Hypothalamus (tissue), 51 donors: ENCODE measurements at regions not wholly inside any gene's neighbourhood (a gene's known extent, or its start where the extent isn't known, plus 50 kb on each side); places are given as distances from the start of the nearest gene placed in this dataset.
"Not testable (repeated sequence)": the region's sequence is repeated elsewhere in the genome, so short reads cannot be mapped to it uniquely, and the experiment has no call there.

Experiments
- DNase-seq, 51 donors: peaks; one replicate each; lab custom pipeline; 2025; lab: John Stamatoyannopoulos, UW

DNA sequence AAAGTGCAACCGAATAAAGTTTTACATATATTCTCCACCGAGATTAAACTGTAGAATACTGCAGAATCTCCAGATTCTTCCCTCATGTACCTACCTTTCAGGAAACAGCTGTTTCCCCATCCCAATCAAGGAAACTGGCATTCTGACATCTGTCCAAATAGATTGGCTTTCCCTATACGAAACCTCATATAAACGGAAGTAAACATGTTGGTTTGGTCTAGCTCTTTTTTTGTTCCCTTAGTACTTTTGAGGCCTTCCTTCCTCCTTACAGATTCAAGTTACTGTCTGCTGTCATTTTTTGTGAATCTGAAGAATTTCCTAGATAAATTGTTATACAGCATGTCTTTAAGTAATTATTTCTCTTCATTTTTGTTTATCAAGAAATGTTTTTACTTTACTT, 554.6 kb downstream of the RPIA start:
- DNase-seq = not testable (repeated sequence)

- DNase-seq = not testable (repeated sequence)
Observed at GRCh38 chr2:89246620-89247019, 555.1 kb downstream of the RPIA start.

DNA sequence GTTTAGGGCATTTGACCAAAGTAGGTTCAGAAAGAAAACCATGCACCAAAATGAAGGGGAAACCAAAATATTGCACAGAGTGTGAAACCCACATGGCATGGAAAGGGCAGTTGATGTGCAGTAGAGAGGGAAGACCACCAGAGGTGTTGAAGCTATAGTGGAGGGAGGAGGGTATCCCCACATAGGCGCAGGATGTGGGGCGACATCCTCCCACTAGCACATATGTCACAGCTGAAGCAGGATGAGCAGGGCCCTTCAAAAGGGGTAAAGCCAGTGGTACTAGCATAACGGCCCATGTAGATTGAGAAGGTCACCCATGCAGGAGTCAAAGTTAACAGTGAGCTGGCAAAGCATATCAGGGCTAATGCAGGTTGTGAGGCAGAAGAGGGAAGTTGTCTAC, 563.5 kb downstream of the RPIA start:
- not testable (repeated sequence) for DNase-seq

DNA sequence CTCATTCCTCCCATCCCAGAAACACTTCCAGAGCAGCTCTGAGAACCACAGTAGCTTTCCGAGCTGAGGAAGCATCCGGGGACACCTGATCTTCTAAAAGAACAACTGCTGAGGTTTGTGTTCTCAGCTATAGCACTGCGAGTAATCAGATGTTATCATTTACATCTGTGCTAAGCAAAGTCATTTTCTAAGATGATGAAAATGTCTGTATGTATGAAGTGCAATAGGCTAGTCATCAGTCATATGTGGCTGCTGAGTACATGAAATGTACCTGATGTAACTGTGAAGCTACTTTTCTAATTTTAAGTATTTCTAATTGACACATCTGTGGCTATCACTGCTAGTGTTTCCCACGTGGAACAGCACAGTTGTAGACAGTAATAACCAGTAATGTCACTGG, 582.0 kb downstream of the RPIA start:
- not testable (repeated sequence) for DNase-seq

DNA sequence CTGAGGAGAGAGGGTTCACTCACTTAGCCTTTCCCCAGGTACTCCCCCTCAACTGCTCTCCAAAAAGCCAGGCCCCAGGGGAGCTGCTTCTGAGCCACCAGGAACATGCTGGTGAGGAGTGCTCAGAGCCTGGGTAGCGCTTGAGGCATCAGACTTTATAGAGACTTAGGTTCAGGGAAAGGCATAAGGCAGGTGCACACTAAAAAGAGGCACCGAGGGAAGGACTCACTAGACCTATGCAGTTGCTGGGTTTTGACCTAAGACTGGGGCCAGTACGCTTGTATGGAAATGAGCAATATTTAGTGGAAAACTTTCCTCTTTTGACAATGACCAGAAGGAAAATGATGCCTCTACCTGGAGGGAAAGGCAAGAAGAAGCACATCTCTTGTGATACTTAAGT, 589.1 kb downstream of the RPIA start:
- DNase-seq = not testable (repeated sequence)

DNA sequence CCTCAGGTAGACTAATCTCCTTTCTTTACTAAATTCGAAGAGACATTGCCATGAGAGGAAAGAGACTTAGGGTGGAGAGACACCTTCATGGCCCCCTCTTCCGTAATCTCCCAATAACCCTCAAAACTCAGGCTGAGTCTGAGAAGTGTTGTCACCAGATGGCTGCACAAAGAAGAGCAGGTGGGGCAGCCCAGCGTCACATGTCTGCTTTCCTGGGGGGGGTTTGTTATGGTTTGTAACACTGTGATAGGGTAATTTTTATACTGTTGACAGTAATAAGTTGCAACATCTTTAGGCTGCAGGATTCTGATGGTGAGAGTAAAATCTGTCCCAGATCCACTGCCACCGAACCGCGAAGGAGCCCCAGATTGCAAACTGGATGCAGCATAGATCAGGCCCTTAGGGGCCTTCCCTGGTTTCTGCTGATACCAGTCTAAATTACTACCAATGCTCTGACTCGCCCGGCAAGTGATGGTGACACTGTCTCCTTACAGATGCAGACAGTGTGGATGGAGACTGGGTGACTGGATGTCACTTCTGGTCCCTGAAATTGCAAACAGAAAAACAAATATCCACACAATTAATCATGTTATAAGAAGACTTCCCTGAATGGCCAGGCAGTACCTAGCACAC, 595.1 kb downstream of the RPIA start:
- DNase-seq = not testable (repeated sequence)

DNA sequence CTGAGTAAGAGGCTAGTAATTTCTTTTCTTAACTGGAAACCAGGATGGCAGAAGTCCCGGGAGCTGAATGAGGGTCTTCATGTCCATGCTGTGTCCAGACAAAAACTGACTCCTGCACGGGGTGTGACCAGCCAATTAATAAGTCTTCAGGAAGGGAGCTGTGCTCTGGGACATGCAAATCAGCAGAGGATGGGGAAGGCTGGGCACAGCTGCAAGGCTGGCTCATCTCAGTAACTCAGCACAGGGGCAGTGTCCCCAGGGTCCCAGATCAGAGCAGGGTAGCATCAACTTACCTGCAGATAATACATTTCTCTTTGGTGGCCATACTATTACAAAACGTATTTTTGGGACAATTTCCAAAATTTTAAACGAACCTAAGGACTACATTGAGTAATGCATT, 595.6 kb downstream of the RPIA start:
- not testable (repeated sequence) for DNase-seq

- DNase-seq = not testable (repeated sequence)
Observed at GRCh38 chr2:89291717-89292298, 600.3 kb downstream of the RPIA start.

- DNase-seq = not testable (repeated sequence)
Observed at GRCh38 chr2:89293399-89293798, 601.9 kb downstream of the RPIA start.

DNA sequence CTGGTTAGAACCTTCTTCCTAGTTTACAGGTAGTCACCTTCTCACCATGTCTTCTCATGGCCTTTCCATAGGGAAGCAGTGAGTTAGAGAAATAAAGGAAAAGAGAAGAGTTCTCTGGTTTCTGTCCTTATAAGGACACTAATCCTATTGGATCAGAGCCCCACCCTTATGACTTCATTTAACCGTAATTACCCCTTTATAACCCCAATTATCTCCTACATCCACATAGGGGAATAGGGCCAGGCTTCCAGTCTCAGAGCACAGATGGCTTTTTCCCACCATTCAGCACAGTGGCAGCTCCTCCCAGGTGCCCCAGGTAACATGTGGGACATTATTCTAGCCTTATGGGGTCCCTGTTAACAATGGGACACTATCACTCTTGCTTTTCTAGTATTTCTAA, 602.9 kb downstream of the RPIA start:
- not testable (repeated sequence) for DNase-seq

- not testable (repeated sequence) for DNase-seq
Observed at GRCh38 chr2:89296820-89297398, 605.4 kb downstream of the RPIA start.

DNA sequence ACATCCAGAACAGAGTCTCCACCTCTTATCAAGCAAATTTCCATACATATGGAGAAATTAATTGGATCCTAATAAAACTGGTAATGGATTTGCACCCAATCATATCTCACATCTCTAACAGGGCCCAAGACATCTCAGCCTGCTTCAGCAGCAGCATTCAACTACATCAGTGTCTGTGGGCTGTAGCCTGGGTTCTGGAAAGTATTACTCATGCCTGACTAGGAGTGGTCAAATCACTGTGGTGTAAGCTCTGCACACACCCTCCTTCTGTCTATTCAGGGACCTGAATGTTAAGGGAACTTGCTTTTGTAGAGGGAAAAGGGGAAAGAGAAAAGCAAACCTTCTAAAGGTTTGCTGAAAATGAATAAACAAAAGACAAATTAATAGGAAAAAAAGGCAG, 607.7 kb downstream of the RPIA start:
- DNase-seq = not testable (repeated sequence)

- not testable (repeated sequence) for DNase-seq
Observed at GRCh38 chr2:89305623-89306022, 614.1 kb downstream of the RPIA start.

GRCh38 chr2:89306869-89307637, 615.6 kb downstream of the RPIA start:
- DNase-seq = not testable (repeated sequence)

DNA sequence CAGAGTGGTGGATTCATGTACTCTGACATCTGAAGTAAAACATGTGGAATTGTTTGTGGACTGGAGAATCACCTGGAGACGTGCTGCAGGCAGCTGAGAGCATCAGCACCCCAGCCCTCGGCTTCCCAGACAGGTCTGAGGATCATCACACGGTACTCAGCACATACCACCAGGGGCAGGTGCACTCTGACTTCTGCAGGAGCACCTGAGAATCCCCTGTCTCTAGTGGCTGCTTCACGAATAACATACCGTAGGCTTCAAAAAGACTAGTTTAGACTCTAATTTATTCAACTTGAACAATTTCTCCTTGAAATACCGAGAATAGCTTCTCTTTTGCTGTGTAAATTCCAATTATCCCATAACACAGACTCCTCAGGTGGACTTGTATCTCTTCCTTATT, 627.5 kb downstream of the RPIA start:
- DNase-seq = not testable (repeated sequence)

GRCh38 chr2:89325894-89326293, 634.4 kb downstream of the RPIA start:
- DNase-seq = not testable (repeated sequence)

DNA sequence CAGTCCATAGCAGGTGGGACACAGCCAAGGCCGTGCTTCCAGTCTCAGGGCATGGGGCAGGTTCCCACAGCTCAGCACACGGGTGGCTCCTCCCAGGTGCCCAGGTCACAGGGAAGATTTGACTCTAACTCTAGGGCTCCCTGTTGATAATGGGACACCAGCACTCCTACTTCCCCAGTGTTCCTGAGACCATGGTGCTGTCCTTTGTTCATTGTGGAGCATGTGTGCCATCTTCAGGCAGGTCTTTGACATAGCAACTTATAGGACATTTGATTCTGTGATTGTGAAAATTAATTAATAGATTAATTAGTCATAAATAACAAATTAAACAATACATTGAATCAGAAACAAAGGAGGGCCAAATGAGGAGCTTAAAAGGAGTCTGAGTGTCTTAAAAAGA, 635.0 kb downstream of the RPIA start:
- not testable (repeated sequence) for DNase-seq

- not testable (repeated sequence) for DNase-seq
Observed at GRCh38 chr2:89328790-89329189, 637.3 kb downstream of the RPIA start.
